ENCODE measurements at regions not wholly inside any gene's neighbourhood (a gene's known extent, or its start where the extent isn't known, plus 50 kb on each side); places are given as distances from the start of the nearest gene placed in this dataset.

- CTCF ChIA-PET: interaction anchor here (0.9 to 1.5 kb wide), 2 partner anchors 10 to 1556 kb away, joined by 3 to 5 read pairs; no protein-coding TSS in a partner anchor
- DNase-seq: peak; percentile 52
- Mint-ChIP-seq H3K4me3 (ENCODE audit: low read depth, unreplicated experiment) (no peak overlapping the region), H3K27ac (ENCODE audit: unreplicated experiment) (no peak overlapping the region), H3K27me3 (ENCODE audit: unreplicated experiment) (peaks cover 21% of the 10 kb centered on the region), H3K4me1 (ENCODE audit: low read depth, unreplicated experiment) (no peaks in the 10 kb centered on the region), H3K36me3 (ENCODE audit: insufficient read depth, unreplicated experiment) (no peaks in the 10 kb centered on the region), H3K9me3 (ENCODE audit: low read depth, unreplicated experiment) (peaks cover 2% of the 10 kb centered on the region)
- peak; percentile 74 for TF ChIP-seq CTCF (IDR thresholded peaks at IDR 0.05; ENCODE audit: unreplicated experiment)
- no TSS peak for BruUV-seq (replicated peaks)
- intact Hi-C loops (cut with micrococcal nuclease; ENCODE audit: unreplicated experiment): loop anchor here (5.0 kb wide), 2 partner anchors 152 to 1527 kb away; partner anchors contain the start of gene BCL11A
Observed at GRCh38 chr2:59025157-59025757, 784.1 kb upstream of the FANCL start.

GRCh38 chr2:59021786-59022185 is 780.7 kb upstream of the FANCL start:
- Mint-ChIP-seq H3K9me3 (ENCODE audit: low read depth, unreplicated experiment) (peaks cover 4% of the 10 kb centered on the region), H3K27me3 (ENCODE audit: unreplicated experiment) (peaks cover 11% of the 10 kb centered on the region), H3K4me1 (ENCODE audit: low read depth, unreplicated experiment) (no peaks in the 10 kb centered on the region), H3K36me3 (ENCODE audit: insufficient read depth, unreplicated experiment) (no peaks in the 10 kb centered on the region), H3K27ac (ENCODE audit: unreplicated experiment) (no peak overlapping the region), H3K4me3 (ENCODE audit: low read depth, unreplicated experiment) (no peak overlapping the region)
- no peak for TF ChIP-seq CTCF (IDR thresholded peaks at IDR 0.05; ENCODE audit: unreplicated experiment)
- no peak for DNase-seq
- no TSS peak for BruUV-seq (replicated peaks)
- CTCF ChIA-PET: no interaction called here
- intact Hi-C loops (cut with micrococcal nuclease; ENCODE audit: unreplicated experiment): no loop called here

- Mint-ChIP-seq H3K4me1 (ENCODE audit: low read depth, unreplicated experiment) (no peaks in the 10 kb centered on the region), H3K27me3 (ENCODE audit: unreplicated experiment) (peaks cover 11% of the 10 kb centered on the region), H3K9me3 (ENCODE audit: low read depth, unreplicated experiment) (peaks cover 4% of the 10 kb centered on the region), H3K4me3 (ENCODE audit: low read depth, unreplicated experiment) (no peak overlapping the region), H3K27ac (ENCODE audit: unreplicated experiment) (no peak overlapping the region), H3K36me3 (ENCODE audit: insufficient read depth, unreplicated experiment) (no peaks in the 10 kb centered on the region)
- CTCF ChIA-PET: no interaction called here
- no peak for TF ChIP-seq CTCF (IDR thresholded peaks at IDR 0.05; ENCODE audit: unreplicated experiment)
- DNase-seq: no peak
- intact Hi-C loops (cut with micrococcal nuclease; ENCODE audit: unreplicated experiment): no loop called here
- BruUV-seq (replicated peaks): no TSS peak
Observed at GRCh38 chr2:59019566-59020159, 778.5 kb upstream of the FANCL start.

DNA sequence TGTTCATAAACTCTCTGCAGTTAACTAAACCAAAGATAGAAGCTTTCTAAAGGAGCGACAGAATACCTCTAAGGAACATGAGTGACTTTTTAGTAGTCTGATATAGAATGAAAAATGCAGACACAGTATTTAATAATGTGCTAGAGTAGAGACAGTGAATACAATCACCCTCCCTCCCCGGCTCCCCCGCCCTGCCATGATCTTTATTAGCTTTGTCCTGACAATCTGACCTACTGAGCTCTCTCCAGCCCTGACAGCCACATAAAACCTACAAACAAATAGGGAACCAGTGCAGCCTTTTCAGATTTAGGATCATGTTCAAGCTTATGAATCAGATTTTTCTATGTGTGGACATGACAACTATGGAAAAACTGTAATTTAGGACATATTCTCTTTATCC is 777.6 kb upstream of the FANCL start:
- H3K27ac Mint-ChIP-seq (ENCODE audit: unreplicated experiment): no peak overlapping the region
- no peak overlapping the region for H3K4me3 Mint-ChIP-seq (ENCODE audit: low read depth, unreplicated experiment)
- intact Hi-C loops (cut with micrococcal nuclease; ENCODE audit: unreplicated experiment): no loop called here
- no peak for DNase-seq
- peaks cover 4% of the 10 kb centered on the region for H3K9me3 Mint-ChIP-seq (ENCODE audit: low read depth, unreplicated experiment)
- CTCF ChIA-PET: no interaction called here
- TF ChIP-seq CTCF (IDR thresholded peaks at IDR 0.05; ENCODE audit: unreplicated experiment): no peak
- BruUV-seq (replicated peaks): no TSS peak
- no peaks in the 10 kb centered on the region for H3K36me3 Mint-ChIP-seq (ENCODE audit: insufficient read depth, unreplicated experiment)
- H3K27me3 Mint-ChIP-seq (ENCODE audit: unreplicated experiment): peaks cover 11% of the 10 kb centered on the region
- H3K4me1 Mint-ChIP-seq (ENCODE audit: low read depth, unreplicated experiment): no peaks in the 10 kb centered on the region

Data from Calu3 (cell line).